MM.1S (cell line): ENCODE measurements at regions not wholly inside any gene's neighbourhood (a gene's known extent, or its start where the extent isn't known, plus 50 kb on each side); places are given as distances from the start of the nearest gene placed in this dataset.
A peak's percentile ranks its signal among the peaks of the same experiment; 100 is the strongest.

ENCODE experiments used
- DNase-seq: peaks from one replicate; pipeline ENCODE4 v3.0.0-alpha.2; 2015
- H2AFZ ChIP-seq: fragments of 300-600 bp; sonication (generic); 2 replicates; pipeline ENCODE4 v1.6.0; 2016; ENCODE audit warnings: antibody characterized with exemption, low read length
- H3F3A ChIP-seq: fragments of 300-600 bp; sonication (generic); 2 replicates; pipeline ENCODE4 v1.6.1; 2016; ENCODE audit warnings: mild to moderate bottlenecking, antibody characterized with exemption, low read length, moderate library complexity, mixed read lengths; ENCODE audit not compliant: insufficient read depth
- H3K27ac ChIP-seq: fragments of 300-600 bp; sonication (generic); 2 replicates; pipeline ENCODE4 v1.5.1; 2016; ENCODE audit warnings: mild to moderate bottlenecking, low read length
- H3K27me3 ChIP-seq: fragments of 300-600 bp; sonication (generic); replicated peaks from 2 replicates; pipeline ENCODE4 v1.6.0; 2016; ENCODE audit warnings: low read length; ENCODE audit not compliant: insufficient read depth
- H3K36me3 ChIP-seq: fragments of 300-600 bp; sonication (generic); replicated peaks from 2 replicates; pipeline ENCODE4 v1.6.1; 2016; ENCODE audit warnings: mild to moderate bottlenecking, low read length, mixed read lengths; ENCODE audit not compliant: insufficient read depth
- H3K4me1 ChIP-seq: fragments of 300-600 bp; sonication (generic); 2 replicates; pipeline ENCODE4 v1.6.1; 2016; ENCODE audit warnings: low read length, mixed read lengths
- H3K4me2 ChIP-seq: fragments of 300-600 bp; sonication (generic); 2 replicates; pipeline ENCODE4 v1.6.0; 2016; ENCODE audit warnings: low read depth, low read length
- H3K4me3 ChIP-seq: fragments of 300-600 bp; sonication (generic); 2 replicates; pipeline ENCODE4 v1.5.1; 2016; ENCODE audit warnings: low read length, mixed read lengths
- H3K79me2 ChIP-seq: fragments of 300-600 bp; sonication (generic); 2 replicates; pipeline ENCODE4 v1.6.1; 2016; ENCODE audit warnings: mixed run types, low read length, mixed read lengths
- H3K9ac ChIP-seq: fragments of 300-600 bp; sonication (generic); 2 replicates; pipeline ENCODE4 v1.6.1; 2016; ENCODE audit warnings: low read length, mixed read lengths
- H3K9me2 ChIP-seq: fragments of 300-600 bp; sonication (generic); replicated peaks from 2 replicates; pipeline ENCODE4 v1.6.1; 2016; ENCODE audit warnings: mild to moderate bottlenecking, low read length, mixed read lengths; ENCODE audit not compliant: insufficient read depth
- H3K9me3 ChIP-seq: fragments of 300-600 bp; sonication (generic); replicated peaks from 2 replicates; pipeline ENCODE4 v1.6.1; 2016; ENCODE audit warnings: mild to moderate bottlenecking, low read length, mixed read lengths; ENCODE audit not compliant: insufficient read depth
- H4K20me1 ChIP-seq: fragments of 300-600 bp; sonication (generic); 2 replicates; pipeline ENCODE4 v1.6.1; 2016; ENCODE audit warnings: mild to moderate bottlenecking, low read length, moderate library complexity, mixed read lengths; ENCODE audit not compliant: insufficient read depth
- CTCF ChIP-seq: fragments of 300-600 bp; sonication (generic); IDR thresholded peaks from 2 replicates; pipeline ENCODE4 v1.5.1; 2016; ENCODE audit warnings: antibody characterized with exemption, low read length, mixed read lengths
- EZH2 ChIP-seq: fragments of 300-600 bp; sonication (generic); optimal IDR thresholded peaks from 2 replicates; pipeline ENCODE3; 2017; ENCODE audit warnings: low read depth, mild to moderate bottlenecking, antibody characterized with exemption, low read length, mixed read lengths
- EZH2phosphoT487 ChIP-seq: fragments of 300-600 bp; sonication (generic); IDR thresholded peaks from 2 replicates; pipeline ENCODE4 v1.6.1; 2018; ENCODE audit warnings: antibody characterized with exemption, low read length

- no peaks in the 10 kb centered on the region for H3K79me2 ChIP-seq
- H3K27me3 ChIP-seq = no peaks in the 10 kb centered on the region
- H3K9me2 ChIP-seq = no peaks in the 10 kb centered on the region
- H3K9me3 ChIP-seq = no peaks in the 10 kb centered on the region
- no peaks in the 10 kb centered on the region for H3K4me1 ChIP-seq
- TF ChIP-seq EZH2 (no peak), CTCF (peak; percentile 18; the same call in 1 of the 2 replicates), EZH2phosphoT487 (no peak)
- no peak for DNase-seq
- no peak overlapping the region for H2AFZ ChIP-seq
- no peaks in the 10 kb centered on the region for H3K36me3 ChIP-seq
- no peak overlapping the region for H3K9ac ChIP-seq
- H4K20me1 ChIP-seq = no peaks in the 10 kb centered on the region
- no peak overlapping the region for H3K4me2 ChIP-seq
- H3F3A ChIP-seq = no peaks in the 10 kb centered on the region
- H3K27ac ChIP-seq = no peak overlapping the region
- H3K4me3 ChIP-seq = no peak overlapping the region
These were observed 418.6 kb downstream of the FAM181B start for GRCh38 chr11:82315093-82315492.

GRCh38 chr11:82308979-82309378 is 424.7 kb downstream of the FAM181B start:
- H2AFZ ChIP-seq = no peak overlapping the region
- no peak for DNase-seq
- H3K4me2 ChIP-seq = no peak overlapping the region
- H3K4me1 ChIP-seq = no peaks in the 10 kb centered on the region
- no peaks in the 10 kb centered on the region for H3K9me3 ChIP-seq
- TF ChIP-seq CTCF (no peak), EZH2phosphoT487 (no peak), EZH2 (no peak)
- no peaks in the 10 kb centered on the region for H3K79me2 ChIP-seq
- H3K9me2 ChIP-seq = no peaks in the 10 kb centered on the region
- H4K20me1 ChIP-seq = no peaks in the 10 kb centered on the region
- no peak overlapping the region for H3K9ac ChIP-seq
- H3K27ac ChIP-seq = no peak overlapping the region
- H3F3A ChIP-seq = no peaks in the 10 kb centered on the region
- no peak overlapping the region for H3K4me3 ChIP-seq
- no peaks in the 10 kb centered on the region for H3K27me3 ChIP-seq
- H3K36me3 ChIP-seq = no peaks in the 10 kb centered on the region

- Histone ChIP-seq H3K36me3 (no peaks in the 10 kb centered on the region), H3K4me2 (no peak overlapping the region), H3K79me2 (no peaks in the 10 kb centered on the region)
These were observed 428.5 kb downstream of the FAM181B start for GRCh38 chr11:82305123-82305522.

GRCh38 chr11:82303671-82304070 is 430.0 kb downstream of the FAM181B start:
- H3F3A ChIP-seq = no peaks in the 10 kb centered on the region
- H3K36me3 ChIP-seq = no peaks in the 10 kb centered on the region
- no peak for DNase-seq
- H3K4me1 ChIP-seq = no peaks in the 10 kb centered on the region
- H3K4me3 ChIP-seq = no peak overlapping the region
- H4K20me1 ChIP-seq = no peaks in the 10 kb centered on the region
- H3K9ac ChIP-seq = no peak overlapping the region
- no peaks in the 10 kb centered on the region for H3K9me3 ChIP-seq
- H3K27ac ChIP-seq = no peak overlapping the region
- H2AFZ ChIP-seq = no peak overlapping the region
- no peaks in the 10 kb centered on the region for H3K79me2 ChIP-seq
- TF ChIP-seq CTCF (no peak), EZH2 (no peak), EZH2phosphoT487 (no peak)
- no peaks in the 10 kb centered on the region for H3K27me3 ChIP-seq
- no peaks in the 10 kb centered on the region for H3K9me2 ChIP-seq
- H3K4me2 ChIP-seq = no peak overlapping the region

More at GRCh38 chr11:82305123-82305522, 428.5 kb downstream of the FAM181B start:
- H3K9me3 ChIP-seq = no peaks in the 10 kb centered on the region
- no peaks in the 10 kb centered on the region for H3K27me3 ChIP-seq
- H2AFZ ChIP-seq = no peak overlapping the region
- no peaks in the 10 kb centered on the region for H3F3A ChIP-seq
- H3K9ac ChIP-seq = no peak overlapping the region
- H3K4me3 ChIP-seq = no peak overlapping the region
- H3K27ac ChIP-seq = no peak overlapping the region
- H3K9me2 ChIP-seq = no peaks in the 10 kb centered on the region
- no peak for TF ChIP-seq EZH2phosphoT487
- no peak for TF ChIP-seq EZH2
- H3K4me1 ChIP-seq = no peaks in the 10 kb centered on the region
- H4K20me1 ChIP-seq = no peaks in the 10 kb centered on the region
- no peak for DNase-seq
